ENCODE measurements at regions not wholly inside any gene's neighbourhood (a gene's known extent, or its start where the extent isn't known, plus 50 kb on each side); places are given as distances from the start of the nearest gene placed in this dataset.

GRCh38 chr14:98622208-98623051 lies 649.6 kb downstream of the BCL11B start:
- Mint-ChIP-seq H3K27ac (peak overlapping the region in 1 of 2 donors; percentile 28), H3K27me3 (peaks cover 0 to 4% of the 10 kb centered on the region in 2 donors), H3K4me3 (no peak overlapping the region), H3K4me1 (ENCODE audit: low read depth in 2 of 2) (no peaks in the 10 kb centered on the region), H3K36me3 (ENCODE audit: insufficient read depth) (no peaks in the 10 kb centered on the region), H3K9me3 (peaks cover 2% of the 10 kb centered on the region in 2 donors)
- no peak for DNase-seq
- no peak for ATAC-seq (replicated peaks)

- Mint-ChIP-seq H3K4me3 (no peak overlapping the region), H3K27ac (no peak overlapping the region), H3K27me3 (no peaks in the 10 kb centered on the region), H3K36me3 (ENCODE audit: insufficient read depth) (no peaks in the 10 kb centered on the region), H3K4me1 (ENCODE audit: low read depth in 2 of 2) (no peaks in the 10 kb centered on the region), H3K9me3 (peaks cover 4 to 8% of the 10 kb centered on the region in 2 donors)
- DNase-seq (no peak), ATAC-seq (replicated peaks) (no peak)
These were observed 648.1 kb downstream of the BCL11B start for GRCh38 chr14:98623788-98624415.

GRCh38 chr14:98633380-98633779 lies 638.6 kb downstream of the BCL11B start:
- no peak for DNase-seq
- Mint-ChIP-seq H3K4me1 (ENCODE audit: low read depth in 2 of 2) (no peaks in the 10 kb centered on the region), H3K4me3 (no peak overlapping the region), H3K27ac (no peak overlapping the region), H3K9me3 (no peaks in the 10 kb centered on the region), H3K36me3 (ENCODE audit: insufficient read depth) (no peaks in the 10 kb centered on the region), H3K27me3 (peaks cover 0 to 10% of the 10 kb centered on the region in 2 donors)
- no peak for ATAC-seq (replicated peaks)

GRCh38 chr14:98634043-98634820 lies 637.8 kb downstream of the BCL11B start:
- no peak overlapping the region for H3K4me3 Mint-ChIP-seq
- no peak for ATAC-seq (replicated peaks)

GRCh38 chr14:98638366-98638765 lies 633.6 kb downstream of the BCL11B start:
- H3K4me3 Mint-ChIP-seq, result no peak overlapping the region
- peak overlapping the region in 1 of 2 donors; percentile 38 for H3K27ac Mint-ChIP-seq
- H3K4me1 Mint-ChIP-seq (ENCODE audit: low read depth in 2 of 2), result no peaks in the 10 kb centered on the region
- H3K36me3 Mint-ChIP-seq (ENCODE audit: insufficient read depth), result no peaks in the 10 kb centered on the region
- ATAC-seq (replicated peaks) (no peak), DNase-seq (no peak)
- H3K9me3 Mint-ChIP-seq, result no peaks in the 10 kb centered on the region
- H3K27me3 Mint-ChIP-seq, result no peaks in the 10 kb centered on the region

More at GRCh38 chr14:98634043-98634820, 637.8 kb downstream of the BCL11B start:
- no peaks in the 10 kb centered on the region for H3K9me3 Mint-ChIP-seq
- H3K27ac Mint-ChIP-seq, result no peak overlapping the region
- no peak for DNase-seq
- H3K27me3 Mint-ChIP-seq, result peaks cover 0 to 10% of the 10 kb centered on the region in 2 donors
- H3K4me1 Mint-ChIP-seq (ENCODE audit: low read depth in 2 of 2), result no peaks in the 10 kb centered on the region
- no peaks in the 10 kb centered on the region for H3K36me3 Mint-ChIP-seq (ENCODE audit: insufficient read depth)

- Mint-ChIP-seq H3K36me3 (ENCODE audit: insufficient read depth) (no peaks in the 10 kb centered on the region), H3K9me3 (no peaks in the 10 kb centered on the region), H3K27ac (no peak overlapping the region), H3K4me1 (ENCODE audit: low read depth in 2 of 2) (no peaks in the 10 kb centered on the region), H3K27me3 (no peaks in the 10 kb centered on the region), H3K4me3 (no peak overlapping the region)
- DNase-seq, result no peak
- no peak for ATAC-seq (replicated peaks)
These were observed 624.2 kb downstream of the BCL11B start for GRCh38 chr14:98647754-98648153.

- Mint-ChIP-seq H3K27ac (no peak overlapping the region), H3K4me3 (no peak overlapping the region), H3K4me1 (ENCODE audit: low read depth in 2 of 2) (no peaks in the 10 kb centered on the region), H3K9me3 (peaks cover 0 to 2% of the 10 kb centered on the region in 2 donors), H3K27me3 (no peaks in the 10 kb centered on the region), H3K36me3 (ENCODE audit: insufficient read depth) (peaks cover 3% of the 10 kb centered on the region)
- ATAC-seq (replicated peaks), result no peak
- no peak for DNase-seq
These were observed 621.0 kb downstream of the BCL11B start for GRCh38 chr14:98651037-98651436.

- H3K36me3 Mint-ChIP-seq (ENCODE audit: insufficient read depth), result no peaks in the 10 kb centered on the region
- H3K27ac Mint-ChIP-seq, result no peak overlapping the region
- DNase-seq (no peak), ATAC-seq (replicated peaks) (peak; percentile 19)
- peaks cover 0 to 1% of the 10 kb centered on the region in 2 donors for H3K4me1 Mint-ChIP-seq (ENCODE audit: low read depth in 2 of 2)
- H3K27me3 Mint-ChIP-seq, result peaks cover 10 to 15% of the 10 kb centered on the region in 2 donors
- no peak overlapping the region for H3K4me3 Mint-ChIP-seq
- no peaks in the 10 kb centered on the region for H3K9me3 Mint-ChIP-seq
These were observed 607.0 kb downstream of the BCL11B start for GRCh38 chr14:98665007-98665406.

- no peak overlapping the region for H3K27ac Mint-ChIP-seq
- no peaks in the 10 kb centered on the region for H3K36me3 Mint-ChIP-seq (ENCODE audit: insufficient read depth)
- peaks cover 10 to 22% of the 10 kb centered on the region in 2 donors for H3K27me3 Mint-ChIP-seq
- H3K9me3 Mint-ChIP-seq, result no peaks in the 10 kb centered on the region
- no peak overlapping the region for H3K4me3 Mint-ChIP-seq
- peaks cover 0 to 1% of the 10 kb centered on the region in 2 donors for H3K4me1 Mint-ChIP-seq (ENCODE audit: low read depth in 2 of 2)
- ATAC-seq (replicated peaks) (no peak), DNase-seq (no peak)
These were observed 605.5 kb downstream of the BCL11B start for GRCh38 chr14:98666545-98666944.

GRCh38 chr14:98682033-98682432 lies 590.0 kb downstream of the BCL11B start:
- no peak overlapping the region for H3K27ac Mint-ChIP-seq
- H3K4me3 Mint-ChIP-seq, result no peak overlapping the region
- ATAC-seq (replicated peaks) (no peak), DNase-seq (no peak)
- no peaks in the 10 kb centered on the region for H3K36me3 Mint-ChIP-seq (ENCODE audit: insufficient read depth)
- peaks cover 7 to 16% of the 10 kb centered on the region in 2 donors for H3K27me3 Mint-ChIP-seq
- H3K4me1 Mint-ChIP-seq (ENCODE audit: low read depth in 2 of 2), result no peaks in the 10 kb centered on the region
- no peaks in the 10 kb centered on the region for H3K9me3 Mint-ChIP-seq

GRCh38 chr14:98682726-98683125 lies 589.3 kb downstream of the BCL11B start:
- no peak overlapping the region for H3K4me3 Mint-ChIP-seq
- no peaks in the 10 kb centered on the region for H3K9me3 Mint-ChIP-seq
- no peak for ATAC-seq (replicated peaks)
- peaks cover 7 to 15% of the 10 kb centered on the region in 2 donors for H3K27me3 Mint-ChIP-seq
- no peak overlapping the region for H3K27ac Mint-ChIP-seq
- no peaks in the 10 kb centered on the region for H3K36me3 Mint-ChIP-seq (ENCODE audit: insufficient read depth)
- no peaks in the 10 kb centered on the region for H3K4me1 Mint-ChIP-seq (ENCODE audit: low read depth in 2 of 2)
- DNase-seq, result no peak

GRCh38 chr14:98684468-98684867 lies 587.5 kb downstream of the BCL11B start:
- ATAC-seq (replicated peaks), result no peak
- Mint-ChIP-seq H3K9me3 (no peaks in the 10 kb centered on the region), H3K27ac (no peak overlapping the region), H3K36me3 (ENCODE audit: insufficient read depth) (no peaks in the 10 kb centered on the region), H3K4me1 (ENCODE audit: low read depth in 2 of 2) (no peaks in the 10 kb centered on the region), H3K4me3 (no peak overlapping the region), H3K27me3 (peaks cover 0 to 6% of the 10 kb centered on the region in 2 donors)
- DNase-seq, result no peak

- ATAC-seq (replicated peaks) (no peak), DNase-seq (no peak)
- H3K4me3 Mint-ChIP-seq, result no peak overlapping the region
- H3K27ac Mint-ChIP-seq, result no peak overlapping the region
- no peaks in the 10 kb centered on the region for H3K9me3 Mint-ChIP-seq
- peaks cover 0 to 6% of the 10 kb centered on the region in 2 donors for H3K27me3 Mint-ChIP-seq
- H3K36me3 Mint-ChIP-seq (ENCODE audit: insufficient read depth), result no peaks in the 10 kb centered on the region
- no peaks in the 10 kb centered on the region for H3K4me1 Mint-ChIP-seq (ENCODE audit: low read depth in 2 of 2)
These were observed 586.3 kb downstream of the BCL11B start for GRCh38 chr14:98685725-98686124.
